ENCODE measurements at regions not wholly inside any gene's neighbourhood (a gene's known extent, or its start where the extent isn't known, plus 50 kb on each side); places are given as distances from the start of the nearest gene placed in this dataset.

- TF ChIP-seq REST (tag by site-specific recombination; IDR thresholded peaks at IDR 0.05) (no peak), ATF2 (tag by site-specific recombination; IDR thresholded peaks at IDR 0.05; ENCODE audit: low read depth) (no peak), KLF7 (tag by site-specific recombination; IDR thresholded peaks at IDR 0.05; ENCODE audit: borderline replicate concordance) (no peak), ZNF274 (IDR thresholded peaks at IDR 0.05; ENCODE audit: low read length) (no peak), ZNF274 (tag by site-specific recombination; IDR thresholded peaks at IDR 0.05; ENCODE audit: borderline replicate concordance) (no peak), ZBTB11 (tag by site-specific recombination; conservative IDR thresholded peaks at IDR 0.05; ENCODE audit: low read depth) (no peak), ZNF350 (tag by site-specific recombination; IDR thresholded peaks at IDR 0.05) (no peak), ZNF426 (tag by site-specific recombination; IDR thresholded peaks at IDR 0.05) (no peak), ZNF398 (tag by site-specific recombination; IDR thresholded peaks at IDR 0.05) (no peak), BCL11B (tag by site-specific recombination; IDR thresholded peaks at IDR 0.05; ENCODE audit: low read depth) (no peak), ZNF791 (tag by site-specific recombination; IDR thresholded peaks at IDR 0.05) (no peak)
These were observed 278.9 kb downstream of the KLF13 start for GRCh38 chr15:31605467-31605931.

Measured in HEK293 (cell line).